LNCaP clone FGC (cell line): ENCODE measurements at regions not wholly inside any gene's neighbourhood (a gene's known extent, or its start where the extent isn't known, plus 50 kb on each side); places are given as distances from the start of the nearest gene placed in this dataset.

Experiments
- DNase-seq: peaks from one replicate; pipeline ENCODE4 v3.0.0-alpha.2; 2011; ENCODE audit warnings: low read depth
- H3K4me3 ChIP-seq: 2 replicates; pipeline ENCODE4 v1.5.1; 2011; ENCODE audit warnings: mild to moderate bottlenecking, low read depth, low read length, control low read depth
- TF ChIP-seq, protein P1 (sequence below): IDR thresholded peaks from 2 replicates; pipeline ENCODE4 v1.5.1; 2012; ENCODE audit warnings: mild to moderate bottlenecking; ENCODE audit not compliant: control insufficient read depth, insufficient read depth; ENCODE audit errors: extremely low read depth

DNA sequence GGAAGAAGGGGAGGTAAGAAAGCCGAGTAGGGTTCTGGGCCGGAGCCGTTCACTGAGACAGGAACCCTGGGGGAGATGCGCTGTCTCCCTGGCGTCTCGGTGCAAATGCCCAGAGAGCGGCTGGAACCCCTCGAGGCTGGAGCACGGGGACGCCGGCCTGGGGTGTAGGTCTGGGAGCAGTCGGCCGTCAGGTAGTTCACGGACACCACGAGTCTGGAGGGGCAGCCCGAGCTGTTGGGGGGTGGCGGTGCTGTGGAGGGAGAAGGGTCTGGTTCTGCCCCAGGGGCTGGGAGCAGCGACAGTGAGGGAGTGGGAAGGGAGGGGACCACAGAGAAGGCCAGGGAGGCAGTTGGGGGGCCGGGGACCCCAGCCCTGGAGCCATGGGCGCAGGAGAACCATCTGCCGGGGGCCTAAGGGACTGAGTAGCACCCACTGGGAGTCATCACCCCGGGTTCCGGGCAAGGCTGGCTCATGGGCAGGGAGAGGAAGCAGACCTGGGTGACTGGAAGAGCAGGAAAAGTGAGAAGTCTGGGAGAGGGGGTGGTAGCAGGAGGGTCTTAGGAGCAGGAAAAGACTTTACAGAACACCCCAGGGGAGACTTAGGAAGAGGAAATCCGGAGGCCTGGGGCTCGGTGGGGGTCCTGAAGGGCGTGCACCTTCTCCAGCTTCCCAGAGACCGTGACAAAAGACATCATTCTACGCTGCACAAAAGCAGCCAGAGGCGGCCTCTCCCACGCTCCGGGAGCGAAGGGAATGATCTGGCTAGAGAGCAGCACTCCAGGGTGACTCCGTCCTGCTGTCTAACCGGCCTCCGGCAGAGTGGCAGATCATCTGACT is 173.1 kb upstream of the SOX1 start:
- TF ChIP-seq, protein P1, sequence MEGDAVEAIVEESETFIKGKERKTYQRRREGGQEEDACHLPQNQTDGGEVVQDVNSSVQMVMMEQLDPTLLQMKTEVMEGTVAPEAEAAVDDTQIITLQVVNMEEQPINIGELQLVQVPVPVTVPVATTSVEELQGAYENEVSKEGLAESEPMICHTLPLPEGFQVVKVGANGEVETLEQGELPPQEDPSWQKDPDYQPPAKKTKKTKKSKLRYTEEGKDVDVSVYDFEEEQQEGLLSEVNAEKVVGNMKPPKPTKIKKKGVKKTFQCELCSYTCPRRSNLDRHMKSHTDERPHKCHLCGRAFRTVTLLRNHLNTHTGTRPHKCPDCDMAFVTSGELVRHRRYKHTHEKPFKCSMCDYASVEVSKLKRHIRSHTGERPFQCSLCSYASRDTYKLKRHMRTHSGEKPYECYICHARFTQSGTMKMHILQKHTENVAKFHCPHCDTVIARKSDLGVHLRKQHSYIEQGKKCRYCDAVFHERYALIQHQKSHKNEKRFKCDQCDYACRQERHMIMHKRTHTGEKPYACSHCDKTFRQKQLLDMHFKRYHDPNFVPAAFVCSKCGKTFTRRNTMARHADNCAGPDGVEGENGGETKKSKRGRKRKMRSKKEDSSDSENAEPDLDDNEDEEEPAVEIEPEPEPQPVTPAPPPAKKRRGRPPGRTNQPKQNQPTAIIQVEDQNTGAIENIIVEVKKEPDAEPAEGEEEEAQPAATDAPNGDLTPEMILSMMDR, result no peak
- no peak for DNase-seq
- no peak overlapping the region for H3K4me3 ChIP-seq

DNA sequence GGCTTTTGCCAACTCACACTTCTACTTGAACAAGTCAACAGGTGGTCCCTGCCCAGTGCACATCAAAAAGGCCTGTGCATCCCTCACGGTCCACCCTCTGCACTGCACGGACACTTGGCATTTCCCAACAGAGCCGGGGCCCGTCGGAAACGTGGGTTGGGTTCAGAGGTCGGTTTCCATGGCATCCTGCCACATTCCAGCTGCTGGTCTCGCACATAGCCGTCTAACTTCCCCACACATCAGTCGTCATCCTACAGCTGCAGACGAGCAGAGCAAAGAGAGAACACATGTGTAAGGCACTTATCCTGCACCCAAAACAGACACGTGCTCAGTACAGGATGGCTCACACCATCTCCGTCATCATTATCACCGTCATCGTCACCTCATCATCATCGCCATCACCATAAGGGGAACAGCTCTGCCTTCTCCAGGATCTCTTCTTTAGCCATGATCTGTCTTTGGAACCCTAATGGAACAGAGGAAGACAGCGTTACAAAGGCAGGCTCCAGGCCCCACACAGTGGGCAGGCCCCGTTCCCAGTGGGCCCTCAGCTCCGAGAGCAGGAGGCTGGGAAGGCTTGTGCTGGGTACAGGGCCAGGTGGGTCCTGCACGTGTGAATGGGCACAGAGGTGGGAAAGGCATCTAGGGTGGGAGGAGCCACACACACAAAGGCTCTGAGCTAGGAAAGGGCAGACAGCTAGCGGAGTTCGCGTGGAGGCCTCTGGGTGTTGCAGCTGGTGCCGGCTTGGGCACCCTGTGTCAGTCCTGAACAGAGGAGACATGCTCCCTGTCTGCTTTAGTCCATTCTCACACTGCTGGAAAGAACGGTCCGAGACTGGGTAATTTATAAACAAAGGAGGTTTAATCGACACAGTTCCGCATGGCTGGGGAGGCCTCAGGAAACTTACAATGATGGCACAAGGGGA is 170.8 kb upstream of the SOX1 start:
- no peak for DNase-seq
- TF ChIP-seq, protein P1, result no peak
- H3K4me3 ChIP-seq, result no peak overlapping the region

DNA sequence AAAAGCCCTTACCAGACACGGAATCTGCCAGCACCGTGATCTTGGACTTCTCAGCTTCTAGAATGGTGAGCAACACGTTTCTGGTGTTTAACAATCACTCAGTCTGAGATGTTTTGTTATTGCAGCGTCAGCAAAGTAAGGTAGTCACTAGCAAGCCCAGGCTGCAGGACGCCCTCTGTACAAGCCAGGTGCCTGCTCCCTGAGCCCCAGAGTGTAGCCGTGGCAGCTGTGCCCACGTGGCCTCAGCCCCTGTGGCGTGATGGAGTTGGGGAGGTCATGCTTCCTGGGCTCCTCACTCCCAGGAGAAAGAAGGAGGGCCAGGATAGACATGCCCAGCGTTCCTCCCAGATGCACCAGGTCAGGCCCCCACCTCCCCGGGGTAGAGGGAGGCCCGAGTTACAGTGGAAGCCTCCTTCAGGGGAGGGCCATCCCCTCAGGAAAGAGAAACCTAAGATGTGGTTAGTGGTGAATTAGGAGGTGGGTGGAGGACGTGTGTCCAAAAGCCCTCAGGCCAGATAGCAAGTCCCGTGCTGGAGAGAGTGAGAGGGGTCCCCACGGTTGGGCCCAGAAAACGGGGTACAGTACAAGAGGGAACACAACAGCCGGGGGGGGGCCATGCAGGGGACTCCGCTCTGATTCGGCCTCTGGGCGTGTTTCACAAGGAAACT is 169.6 kb upstream of the SOX1 start:
- DNase-seq, result no peak
- no peak overlapping the region for H3K4me3 ChIP-seq
- TF ChIP-seq, protein P1, result no peak

DNA sequence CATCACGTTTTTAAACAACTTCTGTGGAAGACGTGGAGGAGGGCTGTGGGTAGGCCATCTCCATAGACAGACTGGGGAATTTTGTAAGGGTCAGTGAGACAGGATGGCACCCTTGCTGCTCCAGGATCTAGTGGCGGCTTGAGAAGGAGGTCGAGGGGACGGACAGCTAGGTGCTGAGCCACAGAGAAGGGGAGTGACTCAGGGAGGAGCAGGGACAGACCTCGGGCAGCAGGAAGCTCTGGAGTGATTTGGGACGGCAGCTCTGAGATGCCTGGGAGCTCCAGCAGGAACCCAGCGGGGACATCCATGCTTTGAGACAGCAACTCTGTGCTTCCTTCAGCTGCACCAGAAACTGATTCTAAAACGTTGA is 169.1 kb upstream of the SOX1 start:
- TF ChIP-seq, protein P1, result no peak
- DNase-seq, result no peak
- H3K4me3 ChIP-seq, result no peak overlapping the region

DNA sequence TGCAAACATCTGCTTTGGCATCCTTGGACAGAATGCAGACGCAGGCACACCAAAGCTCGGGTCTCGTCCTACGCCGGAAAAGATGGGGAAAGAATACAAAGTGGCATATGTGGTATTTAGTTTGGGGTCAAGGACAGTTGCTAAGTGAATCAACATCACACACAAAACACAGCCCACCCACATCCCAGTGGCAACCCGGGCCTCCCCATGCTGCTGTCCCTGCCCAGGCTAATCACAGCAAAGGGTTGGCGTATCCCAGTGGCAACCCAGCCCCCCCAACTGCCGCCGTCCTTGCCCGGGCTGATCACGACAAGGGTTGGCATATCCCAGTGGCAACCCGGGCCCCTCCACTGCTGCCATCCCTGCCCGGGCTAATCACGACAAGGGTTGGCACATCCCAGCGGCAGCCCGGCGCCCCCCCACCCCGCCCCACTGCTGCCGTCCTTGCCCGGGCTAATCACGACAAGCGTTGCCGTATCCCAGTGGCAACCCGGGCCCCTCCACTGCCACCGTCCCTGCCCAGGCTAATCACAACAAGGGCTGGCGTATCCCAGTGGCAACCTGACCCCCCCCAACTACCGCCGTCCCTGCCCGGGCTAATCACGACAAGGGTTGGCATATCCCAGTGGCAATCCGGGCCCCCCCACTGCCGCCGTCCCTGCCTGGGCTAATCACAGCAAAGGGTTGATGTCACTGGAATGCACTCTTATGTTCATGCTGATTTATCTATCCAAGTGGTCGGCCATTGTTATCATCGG is 167.8 kb upstream of the SOX1 start:
- no peak overlapping the region for H3K4me3 ChIP-seq
- TF ChIP-seq, protein P1, result no peak
- DNase-seq, result no peak

DNA sequence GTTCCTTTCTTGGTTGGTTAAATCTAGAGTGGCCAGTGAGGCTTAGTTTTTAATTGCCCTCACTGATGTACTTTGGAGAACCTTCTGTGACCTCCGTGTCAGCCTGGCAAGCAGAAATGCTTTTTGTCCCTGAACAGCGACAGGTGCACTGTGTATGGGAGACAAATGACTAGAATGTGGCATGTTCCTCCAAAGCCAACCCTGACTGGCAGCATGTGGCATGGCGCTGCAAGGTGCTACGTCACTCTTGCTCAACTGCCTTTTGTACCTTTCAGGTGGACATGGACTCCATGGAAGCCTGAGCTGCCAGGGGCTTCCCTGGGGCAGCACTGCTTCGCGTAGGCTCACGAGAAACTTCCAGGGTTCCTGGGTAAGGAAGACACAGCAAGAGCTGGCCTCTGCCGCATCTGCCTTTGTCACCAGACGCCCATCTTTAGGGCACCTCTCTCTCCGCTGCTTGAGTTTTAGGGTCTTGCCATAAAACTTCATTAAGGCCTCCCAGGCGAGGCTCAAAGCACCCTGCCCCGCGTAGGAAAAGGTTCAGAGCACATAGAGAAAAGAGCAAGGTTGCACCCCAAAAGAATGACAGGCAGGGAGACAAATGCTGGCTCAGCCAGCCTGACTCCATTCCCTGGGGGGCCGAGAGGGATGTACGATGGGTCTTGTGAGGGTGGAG is 167.1 kb upstream of the SOX1 start:
- no peak for DNase-seq
- H3K4me3 ChIP-seq, result no peak overlapping the region
- TF ChIP-seq, protein P1, result no peak
